Liver (tissue), 7 donors: ENCODE measurements at regions not wholly inside any gene's neighbourhood (a gene's known extent, or its start where the extent isn't known, plus 50 kb on each side); places are given as distances from the start of the nearest gene placed in this dataset.

Experiments used
- DNase-seq: peaks from one replicate; pipeline ENCODE4 v3.0.0-alpha.2; 2017; ENCODE audit warnings: low spot score
- H3K27ac ChIP-seq, 2 donors: one replicate each; pipeline ENCODE4 v1.7.0; 2013; ENCODE audit warnings: inconsistent platforms in 2 of 2, low read length in 2 of 2, control low read depth in 1 of 2, low read depth in 1 of 2, mild to moderate bottlenecking in 1 of 2
- H3K27me3 ChIP-seq, 4 donors: one replicate each; pipeline versions ENCODE4 v1.6.1 to v1.7.0; 2013; ENCODE audit warnings: low read length in 3 of 4, inconsistent platforms in 1 of 4, mild to moderate bottlenecking in 1 of 4, moderate library complexity in 1 of 4; ENCODE audit not compliant: control insufficient read depth in 4 of 4, insufficient read depth in 4 of 4
- H3K36me3 ChIP-seq, 4 donors: one replicate each; pipeline versions ENCODE4 v1.6.1 to v1.7.0; 2013; ENCODE audit warnings: low read length in 3 of 4, mild to moderate bottlenecking in 3 of 4, low read depth in 1 of 4, moderate library complexity in 1 of 4; ENCODE audit not compliant: control insufficient read depth in 4 of 4, insufficient read depth in 3 of 4
- H3K4me1 ChIP-seq, 4 donors: one replicate each; pipeline versions ENCODE4 v1.6.1 to v1.7.0; 2013; ENCODE audit warnings: low read length in 3 of 4, mild to moderate bottlenecking in 3 of 4, moderate library complexity in 1 of 4; ENCODE audit not compliant: control insufficient read depth in 4 of 4, insufficient read depth in 4 of 4
- H3K4me3 ChIP-seq, 3 donors: one replicate each; pipeline versions ENCODE4 v1.6.1 to v1.7.0; 2013; ENCODE audit warnings: low read length in 3 of 3, control low read depth in 1 of 3, low read depth in 1 of 3, mild to moderate bottlenecking in 1 of 3
- H3K9ac ChIP-seq, 2 donors: one replicate each; pipeline ENCODE4 v1.7.0; 2013; ENCODE audit warnings: low read length in 2 of 2, mild to moderate bottlenecking in 2 of 2, moderate library complexity in 2 of 2, control low read depth in 1 of 2, low read depth in 1 of 2
- H3K9me3 ChIP-seq, 4 donors: one replicate each; pipeline versions ENCODE4 v1.6.1 to v1.7.0; 2013; ENCODE audit warnings: low read length in 3 of 4; ENCODE audit not compliant: control insufficient read depth in 4 of 4
- EGR1 ChIP-seq, 2 donors: IDR thresholded peaks; 2 replicates each; pipeline ENCODE4 v1.6.1; 2016 to 2018; ENCODE audit warnings: antibody characterized with exemption in 2 of 2, low read depth in 2 of 2
- FOXA1 ChIP-seq: IDR thresholded peaks from 2 replicates; pipeline ENCODE4 v1.6.1; 2016; ENCODE audit warnings: antibody characterized with exemption
- FOXA2 ChIP-seq: IDR thresholded peaks from 2 replicates; pipeline ENCODE4 v1.6.1; 2016; ENCODE audit warnings: antibody characterized with exemption
- GABPA ChIP-seq, 2 donors: IDR thresholded peaks in 1 of 2; conservative IDR thresholded peaks in 1 of 2; 2 replicates each; pipeline ENCODE4 v1.6.1; 2016; ENCODE audit warnings: antibody characterized with exemption in 2 of 2, mild to moderate bottlenecking in 1 of 2, moderate library complexity in 1 of 2
- HNF4A ChIP-seq, 2 donors: conservative IDR thresholded peaks; 2 replicates each; pipeline ENCODE4 v1.6.1; 2016; ENCODE audit warnings: antibody characterized with exemption in 2 of 2, mild to moderate bottlenecking in 2 of 2
- HNF4G ChIP-seq: IDR thresholded peaks from 2 replicates; pipeline ENCODE4 v1.6.1; 2016; ENCODE audit warnings: antibody characterized with exemption
- RAD21 ChIP-seq, 2 donors: IDR thresholded peaks; 2 replicates each; pipeline ENCODE4 v1.6.1; 2016; ENCODE audit warnings: antibody characterized with exemption in 2 of 2, mild to moderate bottlenecking in 2 of 2
- REST ChIP-seq: IDR thresholded peaks from 2 replicates; pipeline ENCODE4 v1.6.1; 2016; ENCODE audit warnings: antibody characterized with exemption, mild to moderate bottlenecking
- RXRA ChIP-seq, 2 donors: IDR thresholded peaks; 2 replicates each; pipeline ENCODE4 v1.6.1; 2017 to 2018; ENCODE audit warnings: antibody characterized with exemption in 2 of 2, mild to moderate bottlenecking in 1 of 2
- YY1 ChIP-seq: IDR thresholded peaks from 2 replicates; pipeline ENCODE4 v1.6.1; 2016; ENCODE audit warnings: antibody characterized with exemption, mild to moderate bottlenecking
- WGBS: extraction: QIAGEN DNeasy Blood & Tissue Kit; methylation state at CpG from one replicate; pipeline ENCODE4 v1.1.7; 2013; 5-methylcytosine and 5-hydroxymethylcytosine counted together
- TF ChIP-seq, protein P1 (sequence below): IDR thresholded peaks from 2 replicates; pipeline ENCODE4 v1.6.1; 2016; ENCODE audit warnings: antibody characterized with exemption
- TF ChIP-seq, protein P2 (sequence below): IDR thresholded peaks from 2 replicates; pipeline ENCODE4 v1.6.1; 2016; ENCODE audit warnings: antibody characterized with exemption
- donor health status: healthy.
- donor health status: healthy.
- donor health status: healthy.
- donor health status: healthy.

DNA sequence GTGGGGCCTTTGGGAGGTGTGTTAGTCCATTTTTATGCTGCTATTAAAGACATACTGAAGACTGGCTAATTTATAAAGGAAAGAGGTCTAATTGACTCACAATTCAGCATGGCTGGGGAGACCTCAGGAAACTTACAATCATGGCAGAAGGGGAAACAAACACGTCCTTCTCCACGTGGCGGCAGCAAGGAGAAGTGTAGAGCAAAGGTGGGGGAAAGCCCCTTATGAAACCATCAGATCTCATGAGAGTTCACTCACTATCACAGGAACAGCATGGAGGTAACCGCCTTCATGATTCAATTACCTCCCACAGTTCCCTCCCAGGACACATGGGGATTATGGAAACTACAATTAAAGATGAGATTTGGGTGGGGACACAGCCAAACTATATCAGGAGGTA is 187.1 kb upstream of the OSR1 start:
- 72% methylated on average over 4 of the region's 4 CpGs for WGBS
- no peaks in the 10 kb centered on the region for H3K27me3 ChIP-seq
- no peaks in the 10 kb centered on the region for H3K9me3 ChIP-seq

DNA sequence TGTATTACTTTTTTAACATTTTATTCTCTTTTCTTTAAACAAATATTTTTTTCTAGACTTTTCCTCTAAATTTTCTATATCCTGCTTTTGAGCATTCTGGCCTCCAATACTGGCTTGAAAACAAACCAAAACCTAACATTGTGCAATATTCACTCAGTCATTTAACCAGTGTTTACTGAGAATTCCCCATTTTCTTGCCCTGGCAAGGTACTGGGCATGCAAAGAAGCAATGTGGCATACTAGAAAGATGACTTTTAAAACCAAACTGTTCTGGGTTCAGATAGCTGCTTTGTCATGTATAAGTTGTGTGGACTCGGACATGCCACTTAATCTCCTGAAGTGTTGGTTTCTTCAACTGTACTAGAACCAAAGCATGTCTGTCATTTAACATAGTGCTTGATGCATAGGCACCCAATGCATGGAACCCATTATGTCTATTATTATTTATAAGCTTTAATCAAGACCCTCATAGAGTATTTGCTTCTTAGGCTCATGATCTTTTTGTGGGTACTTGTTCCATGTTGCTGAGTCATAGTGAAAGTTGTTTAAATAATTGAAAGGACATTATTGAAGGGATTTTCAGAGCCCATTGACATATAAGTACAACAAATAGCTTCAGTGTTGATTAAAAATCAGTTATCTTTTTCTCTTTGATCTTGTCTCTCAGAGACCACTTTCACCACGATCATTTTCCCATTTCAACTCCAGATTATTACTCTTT is 185.4 kb upstream of the OSR1 start:
- WGBS, result 89% methylated on average over 2 of the region's 2 CpGs

More for the DNA sequence above, 187.1 kb upstream of the OSR1 start:
- H3K4me3 ChIP-seq, result no peak overlapping the region
- no peak for DNase-seq
- TF ChIP-seq RXRA (IDR thresholded peaks at IDR 0.05), result no peak
- TF ChIP-seq REST, result no peak
- TF ChIP-seq HNF4G, result no peak
- no peak for TF ChIP-seq HNF4A (conservative IDR thresholded peaks at IDR 0.05)
- no peak overlapping the region for H3K9ac ChIP-seq
- no peaks in the 10 kb centered on the region for H3K36me3 ChIP-seq
- peaks cover 0 to 4% (median under 1%) of the 10 kb centered on the region in 4 donors for H3K4me1 ChIP-seq
- no peak overlapping the region for H3K27ac ChIP-seq

More for the DNA sequence above, 185.4 kb upstream of the OSR1 start:
- no peak overlapping the region for H3K9ac ChIP-seq
- no peak overlapping the region for H3K27ac ChIP-seq
- peaks cover 0 to 4% (median 2%) of the 10 kb centered on the region in 4 donors for H3K4me1 ChIP-seq
- no peak for TF ChIP-seq EGR1 (IDR thresholded peaks at IDR 0.05; ENCODE audit: low read depth in 2 of 2)
- TF ChIP-seq GABPA (IDR thresholded peaks at IDR 0.05 in 1 of 2, conservative IDR thresholded peaks at IDR 0.05 in 1 of 2), result no peak
- no peak for TF ChIP-seq RAD21 (IDR thresholded peaks at IDR 0.05)
- TF ChIP-seq HNF4A (conservative IDR thresholded peaks at IDR 0.05), result no peak
- TF ChIP-seq, protein P1, sequence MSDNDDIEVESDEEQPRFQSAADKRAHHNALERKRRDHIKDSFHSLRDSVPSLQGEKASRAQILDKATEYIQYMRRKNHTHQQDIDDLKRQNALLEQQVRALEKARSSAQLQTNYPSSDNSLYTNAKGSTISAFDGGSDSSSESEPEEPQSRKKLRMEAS, result no peak
- TF ChIP-seq FOXA2, result no peak
- TF ChIP-seq YY1, result no peak
- no peak for TF ChIP-seq FOXA1
- TF ChIP-seq, protein P2, sequence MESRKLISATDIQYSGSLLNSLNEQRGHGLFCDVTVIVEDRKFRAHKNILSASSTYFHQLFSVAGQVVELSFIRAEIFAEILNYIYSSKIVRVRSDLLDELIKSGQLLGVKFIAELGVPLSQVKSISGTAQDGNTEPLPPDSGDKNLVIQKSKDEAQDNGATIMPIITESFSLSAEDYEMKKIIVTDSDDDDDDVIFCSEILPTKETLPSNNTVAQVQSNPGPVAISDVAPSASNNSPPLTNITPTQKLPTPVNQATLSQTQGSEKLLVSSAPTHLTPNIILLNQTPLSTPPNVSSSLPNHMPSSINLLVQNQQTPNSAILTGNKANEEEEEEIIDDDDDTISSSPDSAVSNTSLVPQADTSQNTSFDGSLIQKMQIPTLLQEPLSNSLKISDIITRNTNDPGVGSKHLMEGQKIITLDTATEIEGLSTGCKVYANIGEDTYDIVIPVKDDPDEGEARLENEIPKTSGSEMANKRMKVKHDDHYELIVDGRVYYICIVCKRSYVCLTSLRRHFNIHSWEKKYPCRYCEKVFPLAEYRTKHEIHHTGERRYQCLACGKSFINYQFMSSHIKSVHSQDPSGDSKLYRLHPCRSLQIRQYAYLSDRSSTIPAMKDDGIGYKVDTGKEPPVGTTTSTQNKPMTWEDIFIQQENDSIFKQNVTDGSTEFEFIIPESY, result no peak
- no peaks in the 10 kb centered on the region for H3K36me3 ChIP-seq
- no peaks in the 10 kb centered on the region for H3K27me3 ChIP-seq
- no peak overlapping the region for H3K4me3 ChIP-seq
- DNase-seq, result no peak
- H3K9me3 ChIP-seq, result no peaks in the 10 kb centered on the region
